Skeletal muscle tissue (tissue), 3 donors: ENCODE measurements at regions not wholly inside any gene's neighbourhood (a gene's known extent, or its start where the extent isn't known, plus 50 kb on each side); places are given as distances from the start of the nearest gene placed in this dataset.
"Not testable (repeated sequence)": the region's sequence is repeated elsewhere in the genome, so short reads cannot be mapped to it uniquely, and the experiment has no call there.

Experiments
- H3K27ac ChIP-seq: one replicate; pipeline ENCODE4 v1.7.0; 2013; ENCODE audit warnings: mild to moderate bottlenecking, low read depth, low read length, inconsistent platforms
- H3K27me3 ChIP-seq, 3 donors: one replicate each; pipeline ENCODE4 v1.7.0; 2013; ENCODE audit warnings: low read length in 3 of 3; ENCODE audit not compliant: control insufficient read depth in 3 of 3, insufficient read depth in 3 of 3
- H3K36me3 ChIP-seq, 3 donors: one replicate each; pipeline ENCODE4 v1.7.0; 2013; ENCODE audit warnings: low read length in 3 of 3; ENCODE audit not compliant: control insufficient read depth in 3 of 3, insufficient read depth in 3 of 3
- H3K4me1 ChIP-seq, 3 donors: one replicate each; pipeline ENCODE4 v1.7.0; 2013; ENCODE audit warnings: low read length in 3 of 3, mild to moderate bottlenecking in 3 of 3; ENCODE audit not compliant: control insufficient read depth in 3 of 3, insufficient read depth in 3 of 3
- H3K4me3 ChIP-seq, 3 donors: one replicate each; pipeline ENCODE4 v1.7.0; 2013; ENCODE audit warnings: low read length in 3 of 3
- H3K9ac ChIP-seq, 3 donors: one replicate each; pipeline ENCODE4 v1.7.0; 2013; ENCODE audit warnings: low read length in 3 of 3, mild to moderate bottlenecking in 3 of 3, moderate library complexity in 2 of 3, low read depth in 1 of 3
- H3K9me3 ChIP-seq, 3 donors: one replicate each; pipeline ENCODE4 v1.7.0; 2013; ENCODE audit warnings: low read length in 3 of 3; ENCODE audit not compliant: control insufficient read depth in 3 of 3
- donor health status: Osteomylitis.

- no peak overlapping the region for H3K4me3 ChIP-seq
- no peaks in the 10 kb centered on the region for H3K27me3 ChIP-seq
- H3K4me1 ChIP-seq, result peaks cover 0 to 4% (median 0%) of the 10 kb centered on the region in 3 donors
- no peak overlapping the region for H3K27ac ChIP-seq
- H3K9me3 ChIP-seq, result no peaks in the 10 kb centered on the region
- no peaks in the 10 kb centered on the region for H3K36me3 ChIP-seq
- H3K9ac ChIP-seq, result no peak overlapping the region
Measured at GRCh38 chr21:33997436-33997835, 75.9 kb upstream of the MRPS6 start.

- H3K4me1 ChIP-seq, result peaks cover 2 to 8% (median 3%) of the 10 kb centered on the region in 3 donors
- no peaks in the 10 kb centered on the region for H3K27me3 ChIP-seq
- H3K9me3 ChIP-seq, result no peaks in the 10 kb centered on the region
- no peak overlapping the region for H3K9ac ChIP-seq
- no peak overlapping the region for H3K27ac ChIP-seq
- no peaks in the 10 kb centered on the region for H3K36me3 ChIP-seq
- no peak overlapping the region for H3K4me3 ChIP-seq
Measured at GRCh38 chr21:33994373-33994772, 78.8 kb upstream of the ATP5PO start.

- H3K27me3 ChIP-seq, result no peaks in the 10 kb centered on the region
- peaks cover 2 to 8% (median 3%) of the 10 kb centered on the region in 3 donors for H3K4me1 ChIP-seq
- no peaks in the 10 kb centered on the region for H3K9me3 ChIP-seq
- peak overlapping the region; percentile 8 for H3K27ac ChIP-seq
- no peaks in the 10 kb centered on the region for H3K36me3 ChIP-seq
- H3K4me3 ChIP-seq, result no peak overlapping the region
- no peak overlapping the region for H3K9ac ChIP-seq
Measured at GRCh38 chr21:33993286-33994231, 78.0 kb upstream of the ATP5PO start.

- H3K9ac ChIP-seq, H3K27me3 ChIP-seq, H3K27ac ChIP-seq, H3K36me3 ChIP-seq, H3K4me3 ChIP-seq, H3K9me3 ChIP-seq, H3K4me1 ChIP-seq: not testable (repeated sequence)
Measured at GRCh38 chr21:33992412-33992811, 76.8 kb upstream of the ATP5PO start.

- no peaks in the 10 kb centered on the region for H3K27me3 ChIP-seq
- H3K9me3 ChIP-seq, result no peaks in the 10 kb centered on the region
- H3K9ac ChIP-seq, result no peak overlapping the region
- H3K4me3 ChIP-seq, result no peak overlapping the region
- H3K27ac ChIP-seq, result no peak overlapping the region
- H3K4me1 ChIP-seq, result peaks cover 2 to 8% (median 3%) of the 10 kb centered on the region in 3 donors
- H3K36me3 ChIP-seq, result no peaks in the 10 kb centered on the region
Measured at GRCh38 chr21:33991133-33991532, 75.5 kb upstream of the ATP5PO start.

GRCh38 chr21:33989440-33989839, 73.8 kb upstream of the ATP5PO start:
- Histone ChIP-seq H3K36me3 (peaks cover 0 to 8% (median 6%) of the 10 kb centered on the region in 3 donors), H3K9me3 (no peaks in the 10 kb centered on the region), H3K27me3 (no peaks in the 10 kb centered on the region), H3K27ac (no peak overlapping the region), H3K4me1 (peaks cover 2 to 8% (median 3%) of the 10 kb centered on the region in 3 donors), H3K9ac (no peak overlapping the region), H3K4me3 (no peak overlapping the region)

- Histone ChIP-seq H3K9me3 (no peaks in the 10 kb centered on the region), H3K9ac (no peak overlapping the region), H3K36me3 (peaks cover 0 to 8% (median 6%) of the 10 kb centered on the region in 3 donors), H3K27me3 (no peaks in the 10 kb centered on the region), H3K27ac (no peak overlapping the region), H3K4me3 (no peak overlapping the region), H3K4me1 (peaks cover 2 to 6% (median 3%) of the 10 kb centered on the region in 3 donors)
Measured at GRCh38 chr21:33988237-33989017, 72.8 kb upstream of the ATP5PO start.

- Histone ChIP-seq H3K27me3 (no peaks in the 10 kb centered on the region), H3K9me3 (no peaks in the 10 kb centered on the region), H3K27ac (no peak overlapping the region), H3K4me1 (peaks cover 2 to 4% (median 3%) of the 10 kb centered on the region in 3 donors), H3K4me3 (no peak overlapping the region), H3K36me3 (peaks cover 0 to 8% (median 6%) of the 10 kb centered on the region in 3 donors), H3K9ac (no peak overlapping the region)
Measured at GRCh38 chr21:33987461-33987860, 71.9 kb upstream of the ATP5PO start.

GRCh38 chr21:33985117-33986050, 69.8 kb upstream of the ATP5PO start:
- Histone ChIP-seq H3K27ac (no peak overlapping the region), H3K4me1 (peaks cover 0 to under 1% (median 0%) of the 10 kb centered on the region in 3 donors), H3K4me3 (no peak overlapping the region), H3K36me3 (peaks cover 0 to 8% (median 6%) of the 10 kb centered on the region in 3 donors), H3K27me3 (no peaks in the 10 kb centered on the region), H3K9me3 (no peaks in the 10 kb centered on the region), H3K9ac (no peak overlapping the region)
